Peyer's patch (tissue), 4 donors: ENCODE measurements at regions not wholly inside any gene's neighbourhood (a gene's known extent, or its start where the extent isn't known, plus 50 kb on each side); places are given as distances from the start of the nearest gene placed in this dataset.

Experiments used
- DNase-seq, 3 donors: peaks; one replicate each; pipeline ENCODE4 v3.0.0-alpha.2; 2017 to 2019
- H3K27ac ChIP-seq, 4 donors: fragments of 200-600 bp; sonication (generic); one replicate each; pipeline ENCODE4 v1.5.1; 2016 to 2019
- H3K27me3 ChIP-seq, 2 donors: fragments of 200-600 bp; sonication (generic); one replicate each; pipeline ENCODE4 v1.5.1; 2019
- H3K36me3 ChIP-seq, 3 donors: fragments of 200-600 bp; sonication (generic); one replicate each; pipeline ENCODE4 v1.5.1; 2016 to 2019
- H3K4me1 ChIP-seq, 4 donors: fragments of 200-600 bp; sonication (generic); one replicate each; pipeline ENCODE4 v1.5.1; 2016 to 2019
- H3K4me3 ChIP-seq, 4 donors: fragments of 200-600 bp; sonication (generic); 1 replicate in 3 of 4; 2 replicates in 1 of 4; pipeline ENCODE4 v1.5.1; 2016 to 2019; ENCODE audit warnings: mild to moderate bottlenecking in 1 of 4
- H3K9me3 ChIP-seq, 4 donors: fragments of 200-600 bp; sonication (generic); one replicate each; pipeline ENCODE4 v1.5.1; 2016 to 2019; ENCODE audit warnings: mild to moderate bottlenecking in 1 of 4
- CTCF ChIP-seq, 6 experiments: fragments of 450-650 bp in 4 of 6; fragments of 200-600 bp in 2 of 6; sonication (generic) in 1 of 6; IDR thresholded peaks; one replicate each; pipeline ENCODE4 v1.5.1; 2017 to 2019; ENCODE audit warnings: antibody characterized with exemption in 6 of 6, mild to moderate bottlenecking in 3 of 6, moderate library complexity in 1 of 6
- POLR2A ChIP-seq, 2 donors: fragments of 450-650 bp; IDR thresholded peaks; one replicate each; pipeline ENCODE4 v1.5.1; 2017; ENCODE audit warnings: antibody characterized with exemption in 2 of 2, mild to moderate bottlenecking in 2 of 2, moderate library complexity in 2 of 2

GRCh38 chr9:3773362-3774060, 247.7 kb upstream of the RFX3 start:
- TF ChIP-seq POLR2A (IDR thresholded peaks at IDR 0.05) (no peak), CTCF (IDR thresholded peaks at IDR 0.05) (no peak)
- Histone ChIP-seq H3K27ac (no peak overlapping the region), H3K4me3 (no peak overlapping the region), H3K27me3 (no peaks in the 10 kb centered on the region), H3K9me3 (no peaks in the 10 kb centered on the region), H3K36me3 (no peaks in the 10 kb centered on the region), H3K4me1 (no peaks in the 10 kb centered on the region)
- no peak for DNase-seq

- no peak overlapping the region for H3K27ac ChIP-seq
These were observed 243.8 kb upstream of the RFX3 start for GRCh38 chr9:3769646-3770045.

DNA sequence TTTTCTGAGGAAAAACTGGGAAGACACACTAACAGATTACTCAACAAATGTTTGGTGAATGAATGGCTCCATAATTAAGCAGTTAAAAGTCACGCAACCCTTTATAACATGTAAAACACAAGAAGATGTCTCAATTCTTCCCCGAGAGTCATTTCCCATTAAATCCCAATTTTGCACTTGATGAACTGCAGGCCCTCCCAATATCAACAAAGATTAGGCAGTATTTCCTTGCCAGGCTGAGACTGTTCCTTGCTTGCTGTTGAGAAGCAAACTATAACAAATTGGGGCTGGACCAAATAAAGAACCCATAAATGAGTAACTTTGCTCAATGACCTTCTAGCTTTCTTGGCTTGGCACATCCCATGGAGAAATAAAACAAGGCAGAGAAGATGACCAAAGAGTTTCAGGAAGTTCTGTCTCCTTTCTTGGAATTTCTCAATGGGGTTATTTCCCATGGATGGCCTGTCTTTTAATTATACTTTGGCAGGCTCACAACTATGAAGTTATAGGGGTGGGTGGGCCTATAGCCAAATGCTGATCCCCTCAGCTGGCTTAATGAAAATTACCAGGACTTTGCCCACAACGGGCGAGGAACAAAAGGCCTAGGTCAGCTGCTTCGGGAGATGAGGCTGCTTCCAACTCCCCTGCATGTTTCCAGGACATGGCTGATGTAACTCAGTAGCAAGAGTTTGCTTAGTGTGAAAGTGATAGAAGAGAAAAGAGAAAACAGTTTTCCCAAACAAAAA, 243.1 kb upstream of the RFX3 start:
- DNase-seq: no peak
- no peaks in the 10 kb centered on the region for H3K36me3 ChIP-seq
- TF ChIP-seq CTCF (IDR thresholded peaks at IDR 0.05): no peak
- TF ChIP-seq POLR2A (IDR thresholded peaks at IDR 0.05): no peak
- H3K27ac ChIP-seq: no peak overlapping the region
- H3K9me3 ChIP-seq: no peaks in the 10 kb centered on the region
- H3K4me1 ChIP-seq: no peaks in the 10 kb centered on the region
- H3K27me3 ChIP-seq: no peaks in the 10 kb centered on the region
- no peak overlapping the region for H3K4me3 ChIP-seq

More at GRCh38 chr9:3769646-3770045, 243.8 kb upstream of the RFX3 start:
- TF ChIP-seq CTCF (IDR thresholded peaks at IDR 0.05): no peak
- no peak for TF ChIP-seq POLR2A (IDR thresholded peaks at IDR 0.05)
- Histone ChIP-seq H3K9me3 (no peaks in the 10 kb centered on the region), H3K27me3 (no peaks in the 10 kb centered on the region), H3K4me3 (no peak overlapping the region), H3K4me1 (no peaks in the 10 kb centered on the region), H3K36me3 (no peaks in the 10 kb centered on the region)
- DNase-seq: no peak

- Histone ChIP-seq H3K27ac (no peak overlapping the region), H3K4me1 (no peaks in the 10 kb centered on the region), H3K9me3 (no peaks in the 10 kb centered on the region), H3K27me3 (no peaks in the 10 kb centered on the region), H3K36me3 (no peaks in the 10 kb centered on the region), H3K4me3 (no peak overlapping the region)
- no peak for DNase-seq
- no peak for TF ChIP-seq POLR2A (IDR thresholded peaks at IDR 0.05)
- TF ChIP-seq CTCF (IDR thresholded peaks at IDR 0.05): no peak
These were observed 242.5 kb upstream of the RFX3 start for GRCh38 chr9:3768286-3768685.

DNA sequence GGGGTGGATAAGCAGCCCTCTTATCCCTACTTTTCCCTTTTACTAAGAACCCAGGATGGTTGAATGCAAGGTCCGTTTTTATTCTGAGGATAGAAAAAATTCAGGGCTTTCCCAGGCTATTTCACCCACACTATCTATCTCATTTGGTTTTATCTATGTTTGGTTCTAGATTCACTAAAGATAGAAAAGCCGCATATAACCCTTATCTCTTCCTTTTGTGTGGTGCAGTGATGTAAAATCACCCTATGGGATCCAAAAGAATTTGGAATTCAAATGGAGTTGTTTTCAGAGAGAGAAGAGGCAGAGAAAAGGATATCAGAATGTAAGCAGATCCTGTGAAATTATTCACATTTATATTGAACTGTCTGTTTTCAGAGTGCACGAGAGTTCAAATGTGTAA, 236.3 kb upstream of the RFX3 start:
- Histone ChIP-seq H3K36me3 (no peaks in the 10 kb centered on the region), H3K27me3 (no peaks in the 10 kb centered on the region), H3K4me1 (no peaks in the 10 kb centered on the region), H3K9me3 (no peaks in the 10 kb centered on the region), H3K27ac (no peak overlapping the region), H3K4me3 (no peak overlapping the region)
- no peak for TF ChIP-seq CTCF (IDR thresholded peaks at IDR 0.05)
- no peak for TF ChIP-seq POLR2A (IDR thresholded peaks at IDR 0.05)
- no peak for DNase-seq
